HG03103 (cell line): ENCODE measurements at regions not wholly inside any gene's neighbourhood (a gene's known extent, or its start where the extent isn't known, plus 50 kb on each side); places are given as distances from the start of the nearest gene placed in this dataset.

Experiments used
- ATAC-seq: cut with Tn5 transposase; IDR thresholded peaks from one replicate; pipeline ENCODE4 v1.9.1; 2021; ENCODE audit warnings: low read depth; ENCODE audit not compliant: unreplicated experiment

GRCh38 chr14:98716133-98716532 is 555.9 kb downstream of the BCL11B start:
- ATAC-seq = no peak

- no peak for ATAC-seq
Observed at GRCh38 chr14:98721061-98721460, 550.9 kb downstream of the BCL11B start.

- ATAC-seq = no peak
Observed at GRCh38 chr14:98724734-98725133, 547.3 kb downstream of the BCL11B start.

- ATAC-seq = no peak
Observed at GRCh38 chr14:98725191-98725590, 546.8 kb downstream of the BCL11B start.

GRCh38 chr14:98725676-98726075 is 546.3 kb downstream of the BCL11B start:
- ATAC-seq = no peak

- ATAC-seq = no peak
Observed at GRCh38 chr14:98726585-98727405, 545.2 kb downstream of the BCL11B start.

GRCh38 chr14:98728024-98728423 is 544.0 kb downstream of the BCL11B start:
- ATAC-seq = no peak

- ATAC-seq = no peak
Observed at GRCh38 chr14:98728836-98729235, 543.2 kb downstream of the BCL11B start.

- no peak for ATAC-seq
Observed at GRCh38 chr14:98731286-98731685, 540.7 kb downstream of the BCL11B start.

- no peak for ATAC-seq
Observed at GRCh38 chr14:98731701-98732100, 540.3 kb downstream of the BCL11B start.

- ATAC-seq = no peak
Observed at GRCh38 chr14:98733536-98733935, 538.5 kb downstream of the BCL11B start.

- ATAC-seq = no peak
Observed at GRCh38 chr14:98736701-98737338, 535.2 kb downstream of the BCL11B start.

GRCh38 chr14:98741523-98741922 is 530.5 kb downstream of the BCL11B start:
- no peak for ATAC-seq

- ATAC-seq = no peak
Observed at GRCh38 chr14:98742001-98742400, 530.0 kb downstream of the BCL11B start.

GRCh38 chr14:98743536-98743935 is 528.5 kb downstream of the BCL11B start:
- ATAC-seq = no peak

- no peak for ATAC-seq
Observed at GRCh38 chr14:98748966-98749365, 523.0 kb downstream of the BCL11B start.

GRCh38 chr14:98751110-98751509 is 520.9 kb downstream of the BCL11B start:
- ATAC-seq = no peak

- no peak for ATAC-seq
Observed at GRCh38 chr14:98752660-98753059, 519.3 kb downstream of the BCL11B start.

- ATAC-seq = no peak
Observed at GRCh38 chr14:98754343-98755020, 517.5 kb downstream of the BCL11B start.

- ATAC-seq = no peak
Observed at GRCh38 chr14:98756749-98757148, 515.2 kb downstream of the BCL11B start.

- ATAC-seq = no peak
Observed at GRCh38 chr14:98758440-98758839, 513.6 kb downstream of the BCL11B start.

GRCh38 chr14:98761993-98762392 is 510.0 kb downstream of the BCL11B start:
- no peak for ATAC-seq
